GM13977 (cell line): ENCODE measurements at regions not wholly inside any gene's neighbourhood (a gene's known extent, or its start where the extent isn't known, plus 50 kb on each side); places are given as distances from the start of the nearest gene placed in this dataset.
"Not testable (repeated sequence)": the region's sequence is repeated elsewhere in the genome, so short reads cannot be mapped to it uniquely, and the experiment has no call there.

Source experiments
- DNase-seq: peaks from one replicate; pipeline ENCODE4 v3.0.0; 2012; ENCODE audit warnings: low spot score
- CTCF ChIP-seq: IDR thresholded peaks from 2 replicates; pipeline ENCODE4 v1.5.1; 2012; ENCODE audit warnings: mild to moderate bottlenecking, control low read depth; ENCODE audit not compliant: insufficient read depth; ENCODE audit errors: extremely low read depth, missing control alignments
- in situ Hi-C: fragments of 300-500 bp; cut with MboI; formaldehyde crosslinking; loops from one replicate; pipeline ENCODE4 v1.12.0; 2022; ENCODE audit warnings: low sequenced_read_pairs, low pct_unique_long_range_greater_than_20kb, mixed read lengths, inconsistent platforms; ENCODE audit not compliant: unreplicated experiment

DNA sequence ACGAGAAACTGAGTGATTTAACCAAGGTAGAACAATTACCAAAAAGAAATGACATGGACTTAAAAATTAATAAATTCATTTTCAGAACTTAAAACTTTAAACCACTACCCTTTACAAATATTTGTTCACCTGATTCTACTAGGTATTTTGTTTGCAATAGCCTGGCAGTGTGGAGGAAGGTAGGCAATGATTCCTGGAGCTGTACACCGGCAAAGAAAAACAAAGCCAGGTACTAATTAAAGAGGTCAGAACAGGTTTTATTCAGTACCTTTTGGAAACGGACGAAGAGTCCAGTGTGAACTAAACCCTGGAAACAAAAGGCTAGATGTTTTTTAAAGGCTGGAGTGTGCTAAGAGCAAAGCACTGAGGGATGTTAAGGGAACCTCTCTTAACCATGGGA is 561.3 kb upstream of the FSHR start:
- no peak for DNase-seq
- TF ChIP-seq CTCF, result no peak
- in situ Hi-C loops, result no loop called here

DNA sequence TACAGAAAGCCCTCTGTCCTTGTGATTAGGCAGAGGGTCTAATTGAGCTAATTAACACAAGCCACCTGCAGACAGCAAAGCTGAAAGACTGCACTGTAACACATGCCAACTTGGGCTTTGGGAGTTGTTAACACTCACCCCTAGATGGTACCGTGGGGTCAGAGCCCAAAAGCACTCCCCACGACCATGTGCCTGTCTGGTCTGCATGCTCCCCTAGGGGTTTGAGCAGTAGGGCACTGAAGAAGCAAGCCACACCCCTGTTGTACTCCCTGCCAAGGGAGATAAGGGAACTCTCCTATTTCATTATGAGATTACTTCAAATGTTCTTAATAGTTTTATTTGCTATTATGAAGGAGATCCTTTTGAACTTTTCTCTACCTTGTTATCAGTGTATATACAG is 560.1 kb upstream of the FSHR start:
- TF ChIP-seq CTCF, result no peak
- in situ Hi-C loops, result no loop called here
- no peak for DNase-seq

DNA sequence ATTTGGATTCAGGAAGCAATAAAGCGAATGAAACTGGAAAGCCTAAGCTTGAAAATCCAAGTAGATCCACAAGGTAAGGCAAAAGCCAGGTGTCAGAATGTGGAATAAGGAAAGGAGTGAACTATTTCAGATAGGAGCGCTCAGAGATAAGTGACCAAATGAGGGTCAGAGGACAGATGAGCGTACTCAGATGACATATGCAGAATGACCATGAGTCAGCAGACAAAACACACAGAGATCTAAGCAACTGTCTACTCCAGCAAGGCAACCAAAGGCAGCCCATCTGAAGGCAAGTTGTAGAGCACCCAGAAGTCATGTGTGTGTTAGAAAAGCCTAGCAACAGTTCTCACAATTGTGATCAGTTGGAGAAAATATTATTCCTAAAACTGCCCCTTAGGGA is 548.4 kb upstream of the FSHR start:
- no peak for TF ChIP-seq CTCF
- DNase-seq, result no peak
- in situ Hi-C loops, result no loop called here

- in situ Hi-C loops, result no loop called here
- TF ChIP-seq CTCF, result no peak
- DNase-seq, result no peak
Measured at GRCh38 chr2:49693961-49694360, 539.6 kb upstream of the FSHR start.

GRCh38 chr2:49692022-49692421 is 537.7 kb upstream of the FSHR start:
- in situ Hi-C loops, DNase-seq: not testable (repeated sequence)

GRCh38 chr2:49687918-49688317 is 533.6 kb upstream of the FSHR start:
- TF ChIP-seq CTCF, result no peak
- DNase-seq, result no peak
- in situ Hi-C loops, result no loop called here

GRCh38 chr2:49686897-49687442 is 532.7 kb upstream of the FSHR start:
- in situ Hi-C loops, result no loop called here
- TF ChIP-seq CTCF, result no peak

More at GRCh38 chr2:49686897-49687442, 532.7 kb upstream of the FSHR start:
- DNase-seq, result no peak
